GM12873 (cell line): ENCODE measurements at regions not wholly inside any gene's neighbourhood (a gene's known extent, or its start where the extent isn't known, plus 50 kb on each side); places are given as distances from the start of the nearest gene placed in this dataset.

ENCODE experiments used
- CTCF ChIP-seq: IDR thresholded peaks from 2 replicates; pipeline ENCODE4 v1.5.1; 2012; ENCODE audit warnings: low read depth, mild to moderate bottlenecking, moderate library complexity, low read length, control low read depth; ENCODE audit not compliant: insufficient read depth; ENCODE audit errors: missing control alignments

- no peak for TF ChIP-seq CTCF
Measured at GRCh38 chr2:5403392-5403791, 288.8 kb upstream of the SOX11 start.

- TF ChIP-seq CTCF = no peak
Measured at GRCh38 chr2:5409898-5410381, 282.2 kb upstream of the SOX11 start.

GRCh38 chr2:5410991-5411700 lies 281.0 kb upstream of the SOX11 start:
- no peak for TF ChIP-seq CTCF

- TF ChIP-seq CTCF = no peak
Measured at GRCh38 chr2:5412001-5412400, 280.2 kb upstream of the SOX11 start.

- no peak for TF ChIP-seq CTCF
Measured at GRCh38 chr2:5433855-5434254, 258.3 kb upstream of the SOX11 start.

- TF ChIP-seq CTCF = no peak
Measured at GRCh38 chr2:5437375-5437774, 254.8 kb upstream of the SOX11 start.

- TF ChIP-seq CTCF = no peak
Measured at GRCh38 chr2:5440174-5440573, 252.0 kb upstream of the SOX11 start.
